Neural crest cell (in vitro differentiated cells): ENCODE measurements at regions not wholly inside any gene's neighbourhood (a gene's known extent, or its start where the extent isn't known, plus 50 kb on each side); places are given as distances from the start of the nearest gene placed in this dataset.
"Not testable (repeated sequence)": the region's sequence is repeated elsewhere in the genome, so short reads cannot be mapped to it uniquely, and the experiment has no call there.

Experiments used
- DNase-seq: peaks from one replicate; pipeline ENCODE4 v3.0.0; 2021; ENCODE audit warnings: low read depth, mixed read lengths, low spot score
- H3K27ac Mint-ChIP-seq: one replicate; pipeline ENCODE4 v1.8.0; 2021; ENCODE audit warnings: mild to moderate bottlenecking, mixed read lengths; ENCODE audit not compliant: unreplicated experiment
- H3K27me3 Mint-ChIP-seq: 2 replicates; pipeline ENCODE4 v1.8.0; 2021; ENCODE audit warnings: low read depth, mild to moderate bottlenecking, mixed read lengths
- H3K36me3 Mint-ChIP-seq: 2 replicates; pipeline ENCODE4 v1.8.0; 2021; ENCODE audit warnings: low read depth, mild to moderate bottlenecking, mixed read lengths
- H3K4me1 Mint-ChIP-seq: 2 replicates; pipeline ENCODE4 v1.8.0; 2021; ENCODE audit warnings: mixed read lengths
- H3K4me3 Mint-ChIP-seq: one replicate; pipeline ENCODE4 v1.8.0; 2021; ENCODE audit warnings: mild to moderate bottlenecking, mixed read lengths
- H3K9me3 Mint-ChIP-seq: 2 replicates; pipeline ENCODE4 v1.8.0; 2021; ENCODE audit warnings: mixed read lengths
- CTCF ChIP-seq: fragments of 200-600 bp; sonication (generic); conservative IDR thresholded peaks from 2 replicates; pipeline ENCODE4 v1.5.0; 2021; ENCODE audit warnings: antibody characterized with exemption, mild to moderate bottlenecking

DNA sequence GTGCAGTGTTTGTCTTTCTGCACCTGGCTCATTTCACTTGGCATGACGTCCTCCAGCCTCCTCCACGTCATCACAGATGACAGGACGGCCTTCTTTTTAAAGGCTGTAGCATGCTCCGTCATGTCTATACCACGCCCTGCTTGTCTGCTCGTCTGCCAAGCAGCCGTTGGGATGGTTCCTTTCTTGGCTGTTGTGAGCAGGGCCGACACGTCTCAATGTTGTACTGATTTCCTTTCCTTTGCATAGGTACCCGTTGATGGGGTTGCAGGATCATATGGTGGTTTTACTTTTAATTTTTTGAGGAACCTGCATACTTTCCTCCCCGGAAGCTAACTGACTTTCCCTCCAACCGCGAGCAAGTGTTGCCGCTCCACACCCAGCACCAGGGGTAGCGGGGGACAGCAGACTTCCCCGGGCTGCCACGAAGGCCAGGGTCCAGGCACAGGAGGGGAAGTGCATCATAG is 212.2 kb upstream of the ZNF469 start:
- no peak overlapping the region for H3K27ac Mint-ChIP-seq
- H3K27me3 Mint-ChIP-seq = peaks cover 2% of the 10 kb centered on the region
- peaks cover 10% of the 10 kb centered on the region for H3K9me3 Mint-ChIP-seq
- TF ChIP-seq CTCF = no peak
- no peak overlapping the region for H3K4me3 Mint-ChIP-seq
- H3K36me3 Mint-ChIP-seq = peaks cover 3% of the 10 kb centered on the region
- peaks cover 4% of the 10 kb centered on the region for H3K4me1 Mint-ChIP-seq
- DNase-seq = no peak

- not testable (repeated sequence) for H3K9me3 Mint-ChIP-seq, H3K4me1 Mint-ChIP-seq, H3K36me3 Mint-ChIP-seq, H3K27me3 Mint-ChIP-seq, H3K4me3 Mint-ChIP-seq, H3K27ac Mint-ChIP-seq, DNase-seq
These were observed 211.6 kb upstream of the ZNF469 start for GRCh38 chr16:88171126-88171525.

- H3K27me3 Mint-ChIP-seq, H3K4me3 Mint-ChIP-seq, H3K9me3 Mint-ChIP-seq, H3K36me3 Mint-ChIP-seq, H3K27ac Mint-ChIP-seq, H3K4me1 Mint-ChIP-seq, DNase-seq: not testable (repeated sequence)
These were observed 206.6 kb upstream of the ZNF469 start for GRCh38 chr16:88176184-88176583.

DNA sequence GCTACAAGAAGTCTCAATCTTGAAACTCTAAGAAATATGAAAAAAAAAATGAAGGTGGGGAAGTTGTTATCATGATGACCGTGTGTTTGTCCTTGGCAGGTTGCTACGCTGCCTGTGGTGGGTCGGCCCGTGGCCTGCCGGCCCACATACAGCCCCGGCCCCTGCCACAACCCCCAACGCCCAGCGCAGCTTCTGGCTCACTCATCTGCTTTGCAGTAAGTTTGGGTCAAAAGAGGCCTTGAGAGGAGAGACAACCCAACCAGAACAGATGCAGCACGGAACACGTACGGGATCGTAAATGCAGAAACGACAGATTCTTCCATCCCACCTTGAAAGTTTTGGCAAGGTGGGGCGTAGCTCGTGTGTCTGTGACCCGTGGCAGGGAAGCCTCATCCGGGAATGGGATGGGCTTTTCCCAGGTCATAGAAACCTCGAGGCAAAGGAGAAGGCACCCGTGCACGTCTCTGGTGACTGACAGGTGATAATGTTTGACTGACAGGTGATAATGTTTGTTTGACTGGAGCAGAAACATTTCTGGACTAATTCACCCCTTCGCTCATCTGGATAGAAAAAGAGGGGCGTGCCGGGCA is 206.1 kb upstream of the ZNF469 start:
- not testable (repeated sequence) for H3K4me3 Mint-ChIP-seq, H3K27me3 Mint-ChIP-seq, DNase-seq, H3K27ac Mint-ChIP-seq, H3K36me3 Mint-ChIP-seq, H3K4me1 Mint-ChIP-seq
- H3K9me3 Mint-ChIP-seq = peaks cover 11% of the 10 kb centered on the region

DNA sequence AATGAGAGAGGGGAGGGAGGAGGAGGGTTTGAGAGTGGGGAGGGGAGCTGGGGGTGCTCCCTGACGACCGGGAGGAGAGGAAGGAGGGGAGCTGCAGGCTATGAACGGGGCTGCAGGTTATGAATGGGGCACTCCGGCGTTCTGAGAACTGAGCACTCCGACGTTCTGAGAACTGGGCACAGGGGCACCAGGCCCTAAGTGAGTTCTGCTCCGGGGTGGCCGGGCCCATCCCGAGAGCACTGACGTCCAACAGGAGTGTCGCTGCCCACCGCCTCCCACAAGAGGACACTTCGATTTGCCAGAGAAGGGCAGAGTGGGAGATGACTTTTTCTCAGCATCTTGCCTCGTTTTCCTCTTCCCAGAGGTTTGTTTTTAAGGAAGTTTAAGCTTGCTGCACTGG is 204.5 kb upstream of the ZNF469 start:
- H3K9me3 Mint-ChIP-seq, H3K4me1 Mint-ChIP-seq, H3K4me3 Mint-ChIP-seq, DNase-seq, H3K36me3 Mint-ChIP-seq, H3K27me3 Mint-ChIP-seq, H3K27ac Mint-ChIP-seq: not testable (repeated sequence)

DNA sequence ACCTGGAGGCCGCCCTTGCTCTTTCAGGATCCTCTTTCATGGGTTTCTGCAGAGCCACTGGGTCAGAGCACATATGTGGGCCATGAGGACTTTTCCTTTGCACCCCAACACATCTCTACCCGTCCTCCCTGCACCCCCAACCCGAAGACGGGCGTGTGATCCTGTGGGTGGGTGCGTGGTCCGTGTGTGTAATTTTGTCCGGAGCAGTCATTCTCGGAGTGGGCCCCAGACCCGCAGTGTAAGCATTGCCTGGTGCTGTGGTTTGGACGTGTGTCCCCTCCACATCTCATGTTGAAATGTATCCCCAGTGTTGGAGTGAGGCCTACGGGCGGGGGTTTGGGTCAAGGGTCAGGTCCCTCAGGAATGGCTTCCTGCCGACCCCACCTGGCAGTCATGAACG is 203.9 kb upstream of the ZNF469 start:
- H3K4me3 Mint-ChIP-seq, H3K4me1 Mint-ChIP-seq, H3K9me3 Mint-ChIP-seq, H3K27me3 Mint-ChIP-seq, DNase-seq, H3K27ac Mint-ChIP-seq, H3K36me3 Mint-ChIP-seq: not testable (repeated sequence)

DNA sequence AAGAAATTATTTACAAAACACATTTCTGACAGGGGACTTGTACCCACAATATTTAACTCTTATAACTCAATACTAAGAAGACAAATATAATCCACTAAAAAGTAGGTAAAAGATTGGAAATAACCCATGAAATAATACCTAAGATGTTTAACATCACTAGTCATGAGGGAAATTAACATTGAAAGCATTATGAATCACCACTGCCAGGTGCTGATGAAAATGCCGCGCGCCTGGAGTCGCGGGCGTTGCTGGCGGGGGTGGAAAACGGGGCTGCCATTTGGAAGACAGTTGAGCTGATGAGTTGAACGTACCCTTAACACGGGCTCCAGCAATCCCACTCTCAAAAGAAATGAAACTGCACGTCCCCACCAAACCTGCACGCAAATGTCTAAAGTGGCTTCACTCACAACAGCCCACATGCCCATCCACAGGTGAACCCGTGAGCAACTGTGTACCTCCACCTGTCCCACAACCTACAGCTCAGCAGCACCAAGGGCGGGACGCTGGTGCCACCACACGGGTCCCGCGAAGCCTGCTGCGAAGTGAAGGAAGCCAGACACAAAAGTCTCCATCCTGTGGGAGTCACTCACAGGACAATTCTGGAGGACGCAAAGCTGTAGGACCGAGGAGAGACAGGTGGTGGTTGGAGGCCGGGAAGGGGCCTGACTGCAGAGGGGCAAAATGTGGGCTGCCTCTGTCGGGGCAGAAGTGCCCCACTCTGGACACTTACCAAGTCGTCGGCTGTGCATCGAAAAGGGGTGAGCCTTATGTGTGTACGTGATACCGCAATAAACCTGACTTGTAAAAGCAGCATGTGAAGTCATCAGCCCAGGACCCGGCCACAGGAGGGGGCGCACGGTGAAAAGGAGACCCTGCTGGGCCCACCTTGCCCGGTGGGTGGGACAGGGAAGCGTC is 199.5 kb upstream of the ZNF469 start:
- H3K9me3 Mint-ChIP-seq, DNase-seq, H3K27ac Mint-ChIP-seq, H3K4me1 Mint-ChIP-seq, H3K4me3 Mint-ChIP-seq, H3K36me3 Mint-ChIP-seq, H3K27me3 Mint-ChIP-seq: not testable (repeated sequence)

DNA sequence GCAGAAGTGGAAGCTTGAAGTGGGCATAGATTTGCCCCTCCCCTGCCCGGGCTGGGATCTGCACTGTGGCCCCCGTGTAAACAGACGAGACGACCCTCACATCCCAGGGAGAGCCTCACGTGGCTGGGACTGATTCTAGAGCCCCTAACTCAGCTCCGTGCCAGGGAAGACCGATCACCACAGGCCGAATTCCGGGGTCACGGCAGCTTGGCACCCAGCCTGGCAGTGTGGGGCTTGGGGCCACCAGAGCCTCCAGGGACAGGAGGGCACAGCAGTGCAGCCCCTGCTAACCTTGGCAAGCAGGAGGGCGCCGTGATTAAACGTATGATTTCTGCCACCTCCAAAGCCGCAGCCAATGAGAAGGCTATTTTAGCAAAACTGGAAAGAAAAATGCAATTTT is 198.7 kb upstream of the ZNF469 start:
- H3K4me3 Mint-ChIP-seq, DNase-seq, H3K27me3 Mint-ChIP-seq, H3K4me1 Mint-ChIP-seq, H3K36me3 Mint-ChIP-seq, H3K27ac Mint-ChIP-seq, H3K9me3 Mint-ChIP-seq: not testable (repeated sequence)

- DNase-seq, H3K4me1 Mint-ChIP-seq, H3K27ac Mint-ChIP-seq, H3K9me3 Mint-ChIP-seq, H3K27me3 Mint-ChIP-seq, H3K4me3 Mint-ChIP-seq, H3K36me3 Mint-ChIP-seq: not testable (repeated sequence)
These were observed 198.0 kb upstream of the ZNF469 start for GRCh38 chr16:88184566-88185355.

- not testable (repeated sequence) for H3K4me1 Mint-ChIP-seq, H3K27me3 Mint-ChIP-seq, DNase-seq, H3K9me3 Mint-ChIP-seq, H3K27ac Mint-ChIP-seq, H3K36me3 Mint-ChIP-seq, H3K4me3 Mint-ChIP-seq
These were observed 197.4 kb upstream of the ZNF469 start for GRCh38 chr16:88185406-88185805.

DNA sequence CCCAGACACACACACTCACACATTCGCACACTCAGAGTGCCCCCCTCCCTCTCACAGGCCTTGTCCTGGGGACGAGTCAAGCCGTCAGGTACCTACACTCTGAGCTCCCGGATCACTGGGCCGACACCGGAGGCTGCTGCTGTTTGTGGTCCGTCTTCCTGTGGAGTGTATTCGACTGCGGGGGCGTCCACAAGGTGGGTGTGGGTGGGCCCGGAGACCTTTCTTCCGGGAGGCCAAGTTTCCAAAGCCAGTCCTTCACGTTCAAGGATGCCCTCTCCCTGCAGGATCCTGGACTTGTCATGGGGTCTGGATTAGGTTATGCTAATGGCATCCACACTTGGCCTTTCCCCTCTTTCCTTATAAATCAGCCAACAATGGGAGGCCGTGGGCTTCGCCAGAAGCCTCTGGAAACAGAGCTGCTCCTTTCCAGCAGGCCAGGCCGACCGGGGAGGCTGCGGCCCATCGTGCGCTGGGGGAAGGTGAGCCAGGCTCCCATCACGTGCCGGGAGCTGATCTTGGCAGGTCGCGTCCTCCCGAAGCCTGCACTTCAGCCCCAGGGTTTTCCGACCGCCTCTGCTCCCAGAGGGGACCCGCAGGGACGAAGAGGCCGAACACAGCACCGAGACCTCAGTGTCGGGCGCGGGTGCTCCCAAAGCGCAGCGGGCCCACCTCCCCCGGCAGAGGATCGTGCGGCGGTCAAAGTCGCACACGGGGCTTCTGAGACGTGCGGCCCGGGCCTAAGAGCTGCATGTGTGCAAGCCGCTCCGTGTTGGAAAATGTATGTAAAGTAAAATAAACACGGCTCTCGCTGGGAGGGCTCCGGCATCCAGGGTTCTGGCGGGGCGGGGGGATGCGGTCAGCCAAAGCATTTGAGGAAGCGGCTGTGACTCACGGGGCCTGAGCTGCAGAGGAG is 196.5 kb upstream of the ZNF469 start:
- H3K9me3 Mint-ChIP-seq, DNase-seq, H3K4me3 Mint-ChIP-seq, H3K27me3 Mint-ChIP-seq, H3K36me3 Mint-ChIP-seq, H3K27ac Mint-ChIP-seq, H3K4me1 Mint-ChIP-seq: not testable (repeated sequence)
